Peyer's patch (tissue), 4 donors: ENCODE measurements at regions not wholly inside any gene's neighbourhood (a gene's known extent, or its start where the extent isn't known, plus 50 kb on each side); places are given as distances from the start of the nearest gene placed in this dataset.

Experiments used
- POLR2A ChIP-seq, 2 donors: fragments of 450-650 bp; IDR thresholded peaks; one replicate each; pipeline ENCODE4 v1.5.1; 2017; ENCODE audit warnings: antibody characterized with exemption in 2 of 2, mild to moderate bottlenecking in 2 of 2, moderate library complexity in 2 of 2
- TF ChIP-seq, protein P1 (sequence below), 6 experiments: fragments of 450-650 bp in 4 of 6; fragments of 200-600 bp in 2 of 6; sonication (generic) in 1 of 6; IDR thresholded peaks; one replicate each; pipeline ENCODE4 v1.5.1; 2017 to 2019; ENCODE audit warnings: antibody characterized with exemption in 6 of 6, mild to moderate bottlenecking in 3 of 6, moderate library complexity in 1 of 6

DNA sequence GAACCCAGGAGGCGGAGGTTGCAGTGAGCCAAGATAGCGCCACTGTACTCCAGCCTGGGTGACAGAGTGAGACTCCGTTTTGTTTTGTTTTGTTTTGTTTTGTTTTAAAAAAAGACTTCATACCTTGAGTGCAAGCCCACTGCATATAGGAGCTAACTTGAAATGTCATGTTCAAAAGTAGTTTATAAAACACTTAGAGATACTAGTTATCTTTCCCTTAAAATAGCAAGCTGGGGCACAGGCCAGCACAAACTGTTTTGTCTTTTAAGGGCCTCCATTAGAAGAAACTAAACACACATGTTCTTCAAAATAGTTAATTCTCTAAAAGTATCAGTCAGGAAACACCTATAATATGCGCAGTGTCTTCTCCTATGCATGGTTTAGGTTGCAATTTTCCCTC, 505.1 kb upstream of the TMPRSS15 start:
- TF ChIP-seq, protein P1, sequence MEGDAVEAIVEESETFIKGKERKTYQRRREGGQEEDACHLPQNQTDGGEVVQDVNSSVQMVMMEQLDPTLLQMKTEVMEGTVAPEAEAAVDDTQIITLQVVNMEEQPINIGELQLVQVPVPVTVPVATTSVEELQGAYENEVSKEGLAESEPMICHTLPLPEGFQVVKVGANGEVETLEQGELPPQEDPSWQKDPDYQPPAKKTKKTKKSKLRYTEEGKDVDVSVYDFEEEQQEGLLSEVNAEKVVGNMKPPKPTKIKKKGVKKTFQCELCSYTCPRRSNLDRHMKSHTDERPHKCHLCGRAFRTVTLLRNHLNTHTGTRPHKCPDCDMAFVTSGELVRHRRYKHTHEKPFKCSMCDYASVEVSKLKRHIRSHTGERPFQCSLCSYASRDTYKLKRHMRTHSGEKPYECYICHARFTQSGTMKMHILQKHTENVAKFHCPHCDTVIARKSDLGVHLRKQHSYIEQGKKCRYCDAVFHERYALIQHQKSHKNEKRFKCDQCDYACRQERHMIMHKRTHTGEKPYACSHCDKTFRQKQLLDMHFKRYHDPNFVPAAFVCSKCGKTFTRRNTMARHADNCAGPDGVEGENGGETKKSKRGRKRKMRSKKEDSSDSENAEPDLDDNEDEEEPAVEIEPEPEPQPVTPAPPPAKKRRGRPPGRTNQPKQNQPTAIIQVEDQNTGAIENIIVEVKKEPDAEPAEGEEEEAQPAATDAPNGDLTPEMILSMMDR (IDR thresholded peaks at IDR 0.05) = no peak
- no peak for TF ChIP-seq POLR2A (IDR thresholded peaks at IDR 0.05)
